ENCODE measurements at regions not wholly inside any gene's neighbourhood (a gene's known extent, or its start where the extent isn't known, plus 50 kb on each side); places are given as distances from the start of the nearest gene placed in this dataset.
"Not testable (repeated sequence)": the region's sequence is repeated elsewhere in the genome, so short reads cannot be mapped to it uniquely, and the experiment has no call there.

DNA sequence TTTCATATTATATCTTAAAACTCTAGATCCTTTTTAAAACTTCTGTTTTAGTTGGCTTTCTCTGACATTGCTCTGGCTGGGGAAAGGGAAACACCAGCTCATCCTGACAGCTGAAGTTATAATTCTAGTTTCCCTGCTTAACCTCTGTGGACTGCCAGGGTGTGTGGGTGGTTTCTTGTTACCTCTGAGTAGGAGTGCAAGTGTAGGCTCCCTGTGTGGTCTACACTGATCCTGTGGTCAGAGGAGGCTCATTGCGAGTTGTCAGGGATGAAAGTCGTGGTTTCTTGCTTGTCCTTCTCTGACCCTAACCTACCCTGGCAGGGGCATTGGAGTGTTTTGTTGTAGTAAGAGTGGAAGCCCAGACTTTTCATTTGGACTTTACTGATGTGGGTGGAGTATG is 221.0 kb downstream of the UTP18 start:
- no peaks in the 10 kb centered on the region for H3K27me3 ChIP-seq (replicated peaks; ENCODE audit: insufficient read depth)
- H3K4me2 ChIP-seq (ENCODE audit: unreplicated experiment): no peak overlapping the region
- no peaks in the 10 kb centered on the region for H3K36me3 ChIP-seq (ENCODE audit: low read depth)
- no peak for DNase-seq
- no peaks in the 10 kb centered on the region for H3K4me1 ChIP-seq (ENCODE audit: insufficient read depth)
- no peak overlapping the region for H3K27ac ChIP-seq
- H3K4me3 ChIP-seq: no peak overlapping the region
- no peaks in the 10 kb centered on the region for H3K9me3 ChIP-seq (ENCODE audit: low read depth)
- H3K79me2 ChIP-seq (ENCODE audit: insufficient read depth): no peaks in the 10 kb centered on the region
- H4K20me1 ChIP-seq (ENCODE audit: insufficient read depth): no peaks in the 10 kb centered on the region
- no peak overlapping the region for H3K9ac ChIP-seq
- no peaks in the 10 kb centered on the region for H3F3A ChIP-seq (ENCODE audit: insufficient read depth)
- no peak overlapping the region for H2AFZ ChIP-seq
- no peaks in the 10 kb centered on the region for H3K9me2 ChIP-seq (ENCODE audit: insufficient read depth)
- TF ChIP-seq EZH2phosphoT487 (IDR thresholded peaks at IDR 0.05; ENCODE audit: insufficient read depth, low read depth): no peak
- TF ChIP-seq EZH2 (IDR thresholded peaks at IDR 0.05; ENCODE audit: insufficient read depth, poor library complexity, severe bottlenecking): no peak
- WGBS, 2 experiments (ENCODE audit: low coverage in 1 of 2, low lambda C conversion rate in 2 of 2, missing lambda C conversion rate in 2 of 2): 39 to 50% methylated on average over 2 of the region's 2 CpGs
- in situ Hi-C loops (cut with MboI): no loop called here

- H4K20me1 ChIP-seq (ENCODE audit: insufficient read depth); DNase-seq; H3K4me1 ChIP-seq (ENCODE audit: insufficient read depth); H3K27ac ChIP-seq; H3K9me3 ChIP-seq (ENCODE audit: low read depth); H3F3A ChIP-seq (ENCODE audit: insufficient read depth); H3K9ac ChIP-seq; H3K36me3 ChIP-seq (ENCODE audit: low read depth); H3K9me2 ChIP-seq (ENCODE audit: insufficient read depth); H3K4me3 ChIP-seq; in situ Hi-C loops (cut with MboI); H3K4me2 ChIP-seq (ENCODE audit: unreplicated experiment); H2AFZ ChIP-seq; H3K79me2 ChIP-seq (ENCODE audit: insufficient read depth); H3K27me3 ChIP-seq (replicated peaks; ENCODE audit: insufficient read depth): not testable (repeated sequence)
- WGBS, 2 experiments (ENCODE audit: low coverage in 1 of 2, low lambda C conversion rate in 2 of 2, missing lambda C conversion rate in 2 of 2): 82 to 83% methylated on average over 1 of the region's 1 CpG
These were observed 221.9 kb downstream of the UTP18 start for GRCh38 chr17:51482248-51482647.

DNA sequence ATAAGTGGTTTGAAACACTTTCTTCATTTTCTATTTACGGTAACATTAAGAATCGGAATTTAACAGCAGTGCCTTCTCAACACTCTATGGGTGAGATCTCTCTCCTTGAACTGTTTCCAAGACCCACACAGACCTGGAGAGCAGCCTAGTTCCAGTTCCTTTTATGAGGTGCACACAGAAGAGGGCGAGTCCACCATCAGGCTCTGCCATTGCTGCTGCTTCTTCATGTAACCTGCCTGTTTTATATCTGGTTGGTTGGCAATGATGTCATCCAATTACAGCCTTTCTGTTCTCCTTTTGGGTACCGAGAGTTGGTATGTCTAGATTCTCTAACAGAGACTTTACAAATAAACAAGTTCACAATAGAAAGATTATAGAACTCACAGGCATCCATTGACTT is 225.7 kb downstream of the UTP18 start:
- Histone ChIP-seq H3K36me3 (ENCODE audit: low read depth) (no peaks in the 10 kb centered on the region), H3K4me1 (ENCODE audit: insufficient read depth) (no peaks in the 10 kb centered on the region), H3K79me2 (ENCODE audit: insufficient read depth) (no peaks in the 10 kb centered on the region), H4K20me1 (ENCODE audit: insufficient read depth) (no peaks in the 10 kb centered on the region), H3K27me3 (replicated peaks; ENCODE audit: insufficient read depth) (no peaks in the 10 kb centered on the region), H3K4me3 (no peak overlapping the region), H2AFZ (no peak overlapping the region), H3K9ac (no peak overlapping the region), H3K4me2 (ENCODE audit: unreplicated experiment) (no peak overlapping the region), H3K9me2 (ENCODE audit: insufficient read depth) (no peaks in the 10 kb centered on the region), H3K27ac (no peak overlapping the region), H3K9me3 (ENCODE audit: low read depth) (no peaks in the 10 kb centered on the region), H3F3A (ENCODE audit: insufficient read depth) (no peaks in the 10 kb centered on the region)
- no peak for TF ChIP-seq EZH2phosphoT487 (IDR thresholded peaks at IDR 0.05; ENCODE audit: insufficient read depth, low read depth)
- TF ChIP-seq EZH2 (IDR thresholded peaks at IDR 0.05; ENCODE audit: insufficient read depth, poor library complexity, severe bottlenecking): no peak
- 26 to 31% methylated on average over 4 of the region's 4 CpGs for WGBS, 2 experiments (ENCODE audit: low coverage in 1 of 2, low lambda C conversion rate in 2 of 2, missing lambda C conversion rate in 2 of 2)
- DNase-seq: no peak
- in situ Hi-C loops (cut with MboI): no loop called here

DNA sequence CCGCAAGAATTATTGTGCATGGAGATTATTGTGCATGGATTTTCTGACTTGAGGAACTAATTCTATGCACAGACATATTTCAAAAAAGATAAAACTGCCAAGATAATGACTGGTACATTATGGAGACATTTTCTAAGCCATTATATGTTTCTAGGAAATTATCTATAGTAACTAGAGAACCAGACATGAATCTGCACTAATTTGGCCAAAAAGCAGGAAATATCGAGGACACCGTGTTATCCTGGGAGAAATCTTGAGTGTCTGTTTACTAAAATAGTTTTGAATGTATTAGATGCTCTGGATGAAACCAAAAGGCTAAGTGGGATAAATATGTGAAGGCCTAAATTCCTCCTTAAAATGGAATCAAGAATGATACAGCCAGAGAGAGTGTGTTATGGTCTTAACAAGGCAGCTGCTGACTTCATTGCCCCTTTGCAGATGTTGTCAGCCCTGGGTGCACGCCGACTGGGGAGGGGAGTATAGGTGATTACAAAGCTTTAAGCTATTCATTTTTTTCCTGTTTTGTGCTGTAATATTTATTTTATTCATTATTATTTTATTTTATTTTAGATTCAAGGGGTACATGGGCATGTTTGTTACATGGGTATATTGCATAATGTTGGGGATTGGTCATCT is 226.7 kb downstream of the UTP18 start:
- WGBS, 2 experiments (ENCODE audit: low coverage in 1 of 2, low lambda C conversion rate in 2 of 2, missing lambda C conversion rate in 2 of 2): 41 to 48% methylated on average over 5 of the region's 5 CpGs
- Histone ChIP-seq H3F3A (ENCODE audit: insufficient read depth) (no peaks in the 10 kb centered on the region), H3K9ac (no peak overlapping the region), H2AFZ (no peak overlapping the region), H4K20me1 (ENCODE audit: insufficient read depth) (no peaks in the 10 kb centered on the region), H3K36me3 (ENCODE audit: low read depth) (no peaks in the 10 kb centered on the region), H3K27me3 (replicated peaks; ENCODE audit: insufficient read depth) (no peaks in the 10 kb centered on the region), H3K27ac (no peak overlapping the region), H3K4me1 (ENCODE audit: insufficient read depth) (no peaks in the 10 kb centered on the region), H3K9me2 (ENCODE audit: insufficient read depth) (no peaks in the 10 kb centered on the region), H3K4me2 (ENCODE audit: unreplicated experiment) (no peak overlapping the region), H3K9me3 (ENCODE audit: low read depth) (no peaks in the 10 kb centered on the region), H3K4me3 (no peak overlapping the region), H3K79me2 (ENCODE audit: insufficient read depth) (no peaks in the 10 kb centered on the region)
- TF ChIP-seq EZH2phosphoT487 (IDR thresholded peaks at IDR 0.05; ENCODE audit: insufficient read depth, low read depth) (no peak), EZH2 (IDR thresholded peaks at IDR 0.05; ENCODE audit: insufficient read depth, poor library complexity, severe bottlenecking) (no peak)
- no peak for DNase-seq
- in situ Hi-C loops (cut with MboI): no loop called here

GRCh38 chr17:51487947-51488346 is 227.6 kb downstream of the UTP18 start:
- no peaks in the 10 kb centered on the region for H3K9me3 ChIP-seq (ENCODE audit: low read depth)
- H3K27ac ChIP-seq: no peak overlapping the region
- no peak for TF ChIP-seq EZH2 (IDR thresholded peaks at IDR 0.05; ENCODE audit: insufficient read depth, poor library complexity, severe bottlenecking)
- no peak for TF ChIP-seq EZH2phosphoT487 (IDR thresholded peaks at IDR 0.05; ENCODE audit: insufficient read depth, low read depth)
- H3K79me2 ChIP-seq (ENCODE audit: insufficient read depth): no peaks in the 10 kb centered on the region
- no peak overlapping the region for H2AFZ ChIP-seq
- no peaks in the 10 kb centered on the region for H3K27me3 ChIP-seq (replicated peaks; ENCODE audit: insufficient read depth)
- no peaks in the 10 kb centered on the region for H3F3A ChIP-seq (ENCODE audit: insufficient read depth)
- no peak overlapping the region for H3K4me3 ChIP-seq
- H3K4me1 ChIP-seq (ENCODE audit: insufficient read depth): no peaks in the 10 kb centered on the region
- H3K4me2 ChIP-seq (ENCODE audit: unreplicated experiment): no peak overlapping the region
- no peaks in the 10 kb centered on the region for H4K20me1 ChIP-seq (ENCODE audit: insufficient read depth)
- no peaks in the 10 kb centered on the region for H3K36me3 ChIP-seq (ENCODE audit: low read depth)
- H3K9ac ChIP-seq: no peak overlapping the region
- 32 to 33% methylated on average over 14 of the region's 14 CpGs for WGBS, 2 experiments (ENCODE audit: low coverage in 1 of 2, low lambda C conversion rate in 2 of 2, missing lambda C conversion rate in 2 of 2)
- H3K9me2 ChIP-seq (ENCODE audit: insufficient read depth): no peaks in the 10 kb centered on the region
- in situ Hi-C loops (cut with MboI): no loop called here
- peak; percentile 10 for DNase-seq
